T1000 (cell line): ENCODE measurements at regions not wholly inside any gene's neighbourhood (a gene's known extent, or its start where the extent isn't known, plus 50 kb on each side); places are given as distances from the start of the nearest gene placed in this dataset.
A peak's percentile ranks its signal among the peaks of the same experiment; 100 is the strongest.
"Not testable (repeated sequence)": the region's sequence is repeated elsewhere in the genome, so short reads cannot be mapped to it uniquely, and the experiment has no call there.

Experiments
- DNase-seq: peaks from one replicate; lab custom pipeline; 2025; ENCODE audit warnings: mixed read lengths; lab: John Stamatoyannopoulos, UW

- DNase-seq: no peak
Measured at GRCh38 chr9:129457325-129457779, 163.5 kb downstream of the C9orf50 start.

- DNase-seq: no peak
Measured at GRCh38 chr9:129456549-129457324, 164.2 kb downstream of the C9orf50 start.

DNA sequence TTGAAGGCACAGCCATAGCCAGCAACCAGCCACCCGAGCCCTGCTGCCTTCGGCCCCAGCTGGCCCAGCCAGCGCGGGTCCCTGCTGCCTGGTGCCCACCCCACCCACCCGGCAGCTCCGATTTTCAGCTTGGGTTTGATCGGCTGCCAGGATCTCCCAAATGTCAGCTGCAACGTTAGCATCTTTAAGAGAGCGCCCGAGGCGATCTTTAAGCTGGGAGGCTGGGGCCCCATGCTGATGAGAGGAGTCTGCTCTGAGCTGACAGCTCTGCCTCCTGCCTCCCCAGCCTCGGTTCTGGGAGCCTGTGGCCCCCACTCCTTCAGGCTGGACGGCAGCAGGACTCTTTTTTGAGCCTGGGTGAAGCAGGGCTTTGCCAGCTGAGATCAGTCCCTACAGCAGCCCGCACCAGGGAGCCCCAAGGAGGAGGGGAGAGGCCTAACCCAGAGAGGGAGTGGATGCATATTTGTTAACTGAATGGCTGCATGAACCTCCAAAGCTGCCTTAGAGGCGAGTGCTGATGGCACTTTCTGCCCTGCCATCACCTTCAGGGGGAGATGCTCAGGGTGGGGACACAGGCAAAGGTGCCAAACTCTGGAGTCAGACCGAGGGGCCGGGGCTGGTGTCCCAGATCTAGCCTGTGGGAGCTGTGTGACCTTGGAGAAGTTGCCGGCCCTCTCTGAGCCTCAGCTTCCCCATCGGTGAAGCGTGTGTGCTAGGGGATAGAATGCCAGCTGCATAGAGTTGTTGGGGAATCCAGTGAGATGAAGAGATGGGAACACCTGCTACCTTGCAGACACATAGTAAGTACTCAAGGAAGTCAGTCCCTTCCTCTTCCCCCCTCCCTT, 165.5 kb downstream of the C9orf50 start:
- DNase-seq: no peak

DNA sequence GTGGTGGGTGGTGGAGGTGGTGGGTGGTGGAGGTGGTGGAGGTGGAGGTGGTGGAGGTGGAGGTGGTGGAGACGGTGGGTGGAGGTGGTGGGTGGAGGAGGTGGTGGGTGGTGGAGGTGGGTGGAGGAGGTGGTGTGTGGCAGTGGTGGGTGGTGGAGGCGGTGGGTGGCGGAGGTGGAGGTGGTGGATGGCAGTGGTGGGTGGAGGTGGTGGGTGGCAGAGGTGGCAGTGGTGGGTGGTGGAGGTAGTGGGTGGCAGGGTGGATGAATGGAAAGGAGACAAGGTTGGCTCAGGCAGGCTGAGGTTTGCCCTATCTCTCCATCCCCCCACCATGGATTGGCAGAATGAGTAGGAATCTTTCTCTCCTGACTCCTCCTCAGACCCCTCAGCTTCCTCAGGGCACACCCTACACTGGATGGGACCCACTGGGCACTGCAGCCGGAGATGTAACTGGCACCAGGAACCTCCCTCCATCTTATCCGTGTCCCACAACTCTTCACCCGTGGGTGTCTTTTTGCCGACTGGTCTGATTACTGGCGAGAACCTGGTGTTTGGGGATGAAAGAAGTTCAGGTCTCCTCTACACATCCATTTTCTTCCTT, 166.3 kb downstream of the C9orf50 start:
- DNase-seq: no peak

- DNase-seq: no peak
Measured at GRCh38 chr9:129453734-129454133, 167.2 kb downstream of the C9orf50 start.

DNA sequence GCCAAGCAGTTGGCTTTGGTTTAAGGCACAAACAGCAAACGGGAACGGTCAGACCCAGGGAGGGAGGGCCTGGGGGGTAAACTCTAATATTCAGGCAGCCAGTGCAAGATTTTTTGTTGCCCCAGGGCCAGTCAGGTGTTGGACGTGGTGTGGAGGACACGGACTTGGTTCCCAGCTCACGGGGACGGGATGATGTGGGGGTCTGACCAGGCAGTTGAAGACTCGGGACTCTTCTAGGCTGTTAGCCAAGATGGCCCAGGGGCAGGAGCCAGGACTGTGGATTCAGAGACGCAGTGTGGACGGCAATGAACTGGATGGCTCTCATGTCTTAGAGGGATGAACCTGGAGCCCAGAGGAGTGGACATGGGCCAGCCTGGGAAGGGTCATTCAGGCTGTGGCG, 169.2 kb downstream of the C9orf50 start:
- DNase-seq: no peak

- DNase-seq: no peak
Measured at GRCh38 chr9:129451089-129451656, 169.7 kb downstream of the C9orf50 start.

DNA sequence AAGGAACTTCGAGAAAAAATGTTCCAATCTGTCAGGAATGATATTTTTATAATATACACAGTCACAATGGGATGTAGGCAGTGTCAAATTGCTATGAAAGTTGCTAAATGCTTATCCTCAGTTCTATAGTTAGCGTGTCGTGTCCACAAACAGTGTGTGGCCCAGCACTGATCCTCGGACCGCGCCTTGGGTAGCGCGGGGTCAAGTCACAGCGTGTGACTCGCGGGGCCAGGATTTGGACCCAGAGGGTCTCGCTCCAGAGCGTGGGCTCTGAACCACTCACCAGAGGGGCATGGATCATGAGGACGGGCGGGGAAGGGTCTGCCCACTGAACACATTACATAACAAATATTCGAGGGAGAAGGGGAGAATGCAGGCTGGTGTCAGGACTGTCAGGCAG, 171.8 kb downstream of the C9orf50 start:
- no peak for DNase-seq

DNA sequence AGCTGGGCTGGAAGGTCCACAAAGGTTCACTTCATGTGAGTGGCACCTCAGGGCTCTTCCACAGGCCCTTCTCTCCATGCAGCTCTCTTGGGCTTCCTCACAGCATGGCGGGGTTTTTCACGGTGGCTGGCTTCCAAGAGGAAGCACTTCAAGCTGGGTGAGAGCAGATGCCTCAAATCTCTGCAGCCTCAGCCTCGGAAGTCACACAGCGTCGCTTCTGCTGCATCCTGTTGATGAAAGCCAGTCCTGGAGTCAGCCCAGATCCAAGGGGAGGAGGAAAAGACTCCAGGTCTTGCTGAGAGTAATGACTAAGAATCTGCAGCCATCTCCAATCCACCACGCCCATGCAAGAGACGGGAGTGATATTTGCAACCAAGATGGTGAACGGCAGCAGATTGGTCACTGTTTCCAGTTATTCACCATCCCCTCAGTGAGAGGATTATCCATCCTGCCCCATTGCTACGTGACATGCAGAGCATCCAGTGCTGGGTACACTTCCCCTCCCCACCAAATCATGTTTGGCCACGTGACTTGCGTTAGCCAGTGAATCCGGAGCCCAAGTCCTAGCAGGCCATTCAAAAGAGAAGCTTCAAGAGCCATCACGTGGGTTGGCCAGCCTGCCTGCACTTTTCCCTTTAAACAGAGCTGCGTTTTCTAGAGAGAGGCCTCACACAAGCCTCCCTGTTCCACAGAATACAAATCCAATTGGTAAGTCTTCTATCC, 173.9 kb downstream of the C9orf50 start:
- DNase-seq: no peak

DNA sequence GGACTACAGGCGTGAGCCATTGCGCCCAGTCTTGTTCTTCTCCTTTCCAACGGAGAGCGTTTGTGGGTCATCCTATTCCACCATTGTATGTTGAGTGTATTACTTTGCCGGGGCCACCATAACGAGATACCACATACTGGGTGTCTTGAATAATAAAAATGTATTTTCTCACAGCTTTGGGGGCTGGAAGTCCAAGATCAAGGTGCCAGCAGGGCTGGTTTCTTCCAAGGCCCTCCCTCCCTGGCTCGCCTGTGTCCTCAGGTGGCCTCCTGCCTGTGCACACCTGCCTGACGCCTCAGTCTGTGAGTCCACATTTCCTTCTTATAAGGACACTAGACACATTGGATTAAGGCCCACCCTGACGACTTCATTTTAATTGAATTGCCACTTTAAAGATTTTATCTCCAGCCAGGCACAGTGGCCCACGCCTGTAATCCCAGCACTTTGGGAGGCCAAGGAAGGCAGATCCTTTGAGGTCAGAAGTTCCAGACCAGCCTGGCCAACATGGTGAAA, 175.1 kb downstream of the C9orf50 start:
- no peak for DNase-seq

- not testable (repeated sequence) for DNase-seq
Measured at GRCh38 chr9:129443515-129444164, 177.3 kb downstream of the C9orf50 start.

GRCh38 chr9:129442803-129443511, 177.9 kb downstream of the C9orf50 start:
- no peak for DNase-seq

DNA sequence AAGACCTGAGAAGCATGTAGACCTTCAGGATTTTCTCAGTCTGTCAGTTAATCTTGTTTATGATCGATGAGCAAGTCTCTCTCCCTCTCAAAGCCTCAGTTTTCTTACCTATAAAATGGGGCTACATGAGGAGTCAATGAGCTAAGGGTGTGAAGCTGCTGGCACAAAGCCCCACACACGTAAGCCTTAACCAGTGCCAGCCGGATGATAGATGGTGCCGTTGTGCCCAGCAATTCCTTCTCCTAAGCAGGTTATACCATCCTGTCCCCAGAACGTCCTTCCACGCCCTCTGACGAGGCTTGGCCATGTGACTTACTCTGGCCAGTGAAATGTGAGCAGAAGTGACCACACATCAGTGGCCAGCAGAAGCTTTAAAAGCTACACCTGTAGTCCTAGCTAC, 179.0 kb downstream of the C9orf50 start:
- DNase-seq: no peak

DNA sequence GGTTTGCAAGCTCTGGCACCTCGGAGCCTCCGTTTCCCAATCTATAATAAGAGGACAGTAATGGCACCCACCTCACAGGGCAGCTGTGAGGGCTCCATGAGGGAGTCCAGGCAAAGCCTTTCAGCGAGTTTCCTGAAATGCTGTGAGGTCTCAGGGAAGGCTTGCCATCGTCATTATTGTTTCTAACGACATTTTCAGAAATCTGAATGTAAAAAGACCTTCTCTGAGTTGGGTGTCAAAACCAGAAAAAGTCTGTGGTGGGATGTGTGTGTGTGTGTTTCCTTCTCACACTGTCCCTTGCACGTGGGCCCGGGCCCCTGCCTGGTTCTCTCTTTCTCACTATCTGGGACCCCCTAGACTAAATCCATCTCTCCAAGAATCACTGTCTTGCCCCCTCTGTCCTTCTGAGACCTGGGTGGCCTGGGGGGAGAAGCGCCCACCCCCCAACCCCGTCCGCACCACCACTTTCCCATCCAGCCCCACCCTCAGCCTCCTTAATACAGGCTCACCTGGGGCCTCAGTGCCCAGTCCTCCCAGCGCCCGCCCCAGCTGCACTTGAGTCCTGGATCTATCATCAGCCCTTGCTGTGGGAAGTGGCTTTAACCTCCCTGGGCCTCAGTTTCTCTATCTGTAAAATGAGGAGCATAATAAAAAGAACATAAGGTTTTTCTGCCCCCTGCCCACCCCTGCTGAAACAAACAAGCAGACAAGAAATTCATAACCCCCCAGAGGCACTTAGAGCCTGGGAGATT, 180.3 kb downstream of the C9orf50 start:
- DNase-seq: no peak

- no peak for DNase-seq
Measured at GRCh38 chr9:129439242-129439641, 181.7 kb downstream of the C9orf50 start.

- no peak for DNase-seq
Measured at GRCh38 chr9:129437626-129438323, 183.1 kb downstream of the C9orf50 start.

DNA sequence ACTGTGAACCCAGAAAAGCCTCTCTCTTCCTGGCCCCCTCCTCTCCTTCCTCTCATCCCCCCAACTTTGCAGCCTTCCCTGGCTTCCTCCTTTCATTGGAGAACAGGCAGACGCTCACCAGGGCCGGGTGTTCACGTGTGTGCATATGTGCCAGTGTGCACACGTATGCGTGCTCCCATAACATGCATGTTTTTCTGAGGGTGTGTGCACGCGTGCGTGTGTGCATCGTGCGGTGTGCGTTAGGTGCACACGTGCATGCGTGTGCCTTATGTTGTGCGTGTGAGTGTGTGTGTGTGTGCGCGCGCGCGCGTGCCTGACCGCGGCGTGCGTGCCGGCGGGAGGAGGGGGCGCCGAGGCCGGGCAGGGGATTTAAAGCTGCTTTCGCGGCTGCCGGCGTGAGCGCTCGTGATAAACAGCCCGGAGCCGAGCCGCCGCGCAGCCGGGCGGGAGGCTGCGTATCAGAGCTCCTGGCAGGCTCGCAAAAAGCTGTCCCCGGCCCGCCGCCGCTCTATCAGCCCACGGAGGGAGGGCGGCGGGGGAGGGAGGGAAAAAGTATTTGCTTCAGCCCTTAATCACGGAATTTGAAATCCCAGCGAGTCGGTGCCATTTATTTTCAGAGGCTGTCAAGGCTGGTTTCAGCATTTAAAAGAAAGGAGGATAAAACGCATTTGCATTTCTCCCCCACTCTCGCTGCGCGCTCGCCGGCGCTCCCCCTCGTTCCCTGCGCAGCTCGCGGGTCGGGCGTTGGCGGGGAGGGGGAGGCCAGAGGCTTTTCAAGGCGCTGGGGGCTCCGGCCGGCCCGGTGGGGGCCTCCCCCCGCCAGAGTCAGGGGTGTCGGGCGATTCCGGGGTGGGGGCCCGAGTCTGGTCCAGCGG, 183.9 kb downstream of the C9orf50 start:
- peak; percentile 15 for DNase-seq
